BLaER1 treated with 17β-estradiol and CSF1 and Interleukin-3, amounts not matched to agents 10 nM and 100 nM (cell line): ENCODE measurements at regions not wholly inside any gene's neighbourhood (a gene's known extent, or its start where the extent isn't known, plus 50 kb on each side); places are given as distances from the start of the nearest gene placed in this dataset.
"Not testable (repeated sequence)": the region's sequence is repeated elsewhere in the genome, so short reads cannot be mapped to it uniquely, and the experiment has no call there.

ENCODE experiments used
- H3K27ac ChIP-seq, 11 experiments: shearing (Covaris generic); formaldehyde crosslinking; 2 replicates each; pipeline ENCODE4 v1.8.1; 2022
- H3K27me3 ChIP-seq, 11 experiments: shearing (Covaris generic); formaldehyde crosslinking; 2 replicates each; pipeline ENCODE4 v1.8.1; 2022
- H3K36me3 ChIP-seq, 11 experiments: shearing (Covaris generic); formaldehyde crosslinking; 2 replicates each; pipeline ENCODE4 v1.8.1; 2022
- H3K4me1 ChIP-seq, 10 experiments: shearing (Covaris generic); formaldehyde crosslinking; 2 replicates each; pipeline ENCODE4 v1.8.1; 2022
- H3K4me2 ChIP-seq, 11 experiments: shearing (Covaris generic); formaldehyde crosslinking; 2 replicates each; pipeline ENCODE4 v1.8.1; 2022
- H3K4me3 ChIP-seq, 10 experiments: shearing (Covaris generic); formaldehyde crosslinking; 2 replicates each; pipeline ENCODE4 v1.8.1; 2022
- H3K9ac ChIP-seq, 11 experiments: shearing (Covaris generic); formaldehyde crosslinking; 2 replicates each; pipeline ENCODE4 v1.8.1; 2022
- H3K9me3 ChIP-seq, 11 experiments: shearing (Covaris generic); formaldehyde crosslinking; replicated peaks in 1 of 11; 2 replicates each; pipeline ENCODE4 v1.8.1; 2022
- H4K20me1 ChIP-seq, 11 experiments: shearing (Covaris generic); formaldehyde crosslinking; 2 replicates each; pipeline ENCODE4 v1.8.1; 2022
- Cebpa-rat ChIP-seq, 11 experiments: shearing (Covaris generic); IDR thresholded peaks; 2 replicates each; pipeline ENCODE4 v1.8.1; 2022

- no peak overlapping the region for H3K4me2 ChIP-seq
- H3K4me3 ChIP-seq: no peak overlapping the region
- H3K4me1 ChIP-seq: peaks cover 0 to 5% (median 2%) of the 10 kb centered on the region in 10 experiments; a peak in 4 of 20 replicates
- peaks cover 0 to 59% (median 30%) of the 10 kb centered on the region in 11 experiments; a peak in 15 of 22 replicates for H3K27me3 ChIP-seq
- H3K27ac ChIP-seq: no peak overlapping the region
- peaks cover 0 to 15% (median 9%) of the 10 kb centered on the region in 11 experiments; a peak in 9 of 22 replicates for H3K9me3 ChIP-seq
- H4K20me1 ChIP-seq: peaks cover 0 to 5% (median 0%) of the 10 kb centered on the region in 11 experiments; a peak in 2 of 22 replicates
- H3K9ac ChIP-seq: no peak overlapping the region
- no peaks in the 10 kb centered on the region for H3K36me3 ChIP-seq
- no peak for TF ChIP-seq Cebpa-rat (IDR thresholded peaks at IDR 0.05)
Observed at GRCh38 chr15:100768501-100768931, 111.1 kb upstream of the ALDH1A3 start.

- H3K36me3 ChIP-seq: no peaks in the 10 kb centered on the region
- no peak overlapping the region for H3K27ac ChIP-seq
- H3K4me3 ChIP-seq: no peak overlapping the region
- peaks cover 0 to 15% (median 9%) of the 10 kb centered on the region in 11 experiments; a peak in 9 of 22 replicates for H3K9me3 ChIP-seq
- no peaks in the 10 kb centered on the region for H3K4me1 ChIP-seq
- TF ChIP-seq Cebpa-rat (IDR thresholded peaks at IDR 0.05): no peak
- no peak overlapping the region for H3K9ac ChIP-seq
- peaks cover 0 to 52% (median 30%) of the 10 kb centered on the region in 11 experiments; a peak in 15 of 22 replicates for H3K27me3 ChIP-seq
- H4K20me1 ChIP-seq: peaks cover 0 to 4% (median 0%) of the 10 kb centered on the region in 11 experiments; a peak in 2 of 22 replicates
- H3K4me2 ChIP-seq: no peak overlapping the region
Observed at GRCh38 chr15:100769043-100769974, 110.3 kb upstream of the ALDH1A3 start.

- H3K4me1 ChIP-seq: no peaks in the 10 kb centered on the region
- no peak overlapping the region for H3K27ac ChIP-seq
- H3K4me3 ChIP-seq: no peak overlapping the region
- no peak for TF ChIP-seq Cebpa-rat (IDR thresholded peaks at IDR 0.05)
- H3K9ac ChIP-seq: no peak overlapping the region
- no peak overlapping the region for H3K4me2 ChIP-seq
- H4K20me1 ChIP-seq: peaks cover 0 to 2% (median 0%) of the 10 kb centered on the region in 11 experiments; a peak in 1 of 22 replicates
- no peaks in the 10 kb centered on the region for H3K36me3 ChIP-seq
- peaks cover 1 to 17% (median 10%) of the 10 kb centered on the region in 11 experiments; a peak in 16 of 22 replicates for H3K9me3 ChIP-seq
- H3K27me3 ChIP-seq: peaks cover 0 to 50% (median 30%) of the 10 kb centered on the region in 11 experiments; a peak in 15 of 22 replicates
Observed at GRCh38 chr15:100769975-100770340, 109.7 kb upstream of the ALDH1A3 start.

GRCh38 chr15:100770661-100771584 lies 108.7 kb upstream of the ALDH1A3 start:
- peaks cover 8 to 26% (median 20%) of the 10 kb centered on the region in 11 experiments; a peak in 19 of 22 replicates for H3K9me3 ChIP-seq
- H3K4me3 ChIP-seq: no peak overlapping the region
- H3K27ac ChIP-seq: no peak overlapping the region
- no peaks in the 10 kb centered on the region for H4K20me1 ChIP-seq
- no peak overlapping the region for H3K9ac ChIP-seq
- no peak for TF ChIP-seq Cebpa-rat (IDR thresholded peaks at IDR 0.05)
- H3K36me3 ChIP-seq: no peaks in the 10 kb centered on the region
- peaks cover 0 to 42% (median 20%) of the 10 kb centered on the region in 11 experiments; a peak in 15 of 22 replicates for H3K27me3 ChIP-seq
- no peaks in the 10 kb centered on the region for H3K4me1 ChIP-seq
- no peak overlapping the region for H3K4me2 ChIP-seq

- TF ChIP-seq Cebpa-rat (IDR thresholded peaks at IDR 0.05): no peak
- no peak overlapping the region for H3K27ac ChIP-seq
Observed at GRCh38 chr15:100771746-100772145, 107.9 kb upstream of the ALDH1A3 start.

GRCh38 chr15:100772478-100772877 lies 107.2 kb upstream of the ALDH1A3 start:
- no peak for TF ChIP-seq Cebpa-rat (IDR thresholded peaks at IDR 0.05)
- H3K4me2 ChIP-seq: no peak overlapping the region
- no peak overlapping the region for H3K27ac ChIP-seq

More at GRCh38 chr15:100771746-100772145, 107.9 kb upstream of the ALDH1A3 start:
- Histone ChIP-seq H3K9me3 (peaks cover 8 to 26% (median 21%) of the 10 kb centered on the region in 11 experiments; a peak in 19 of 22 replicates), H3K9ac (no peak overlapping the region), H3K27me3 (peaks cover 0 to 33% (median 12%) of the 10 kb centered on the region in 11 experiments; a peak in 13 of 22 replicates), H4K20me1 (no peaks in the 10 kb centered on the region), H3K4me2 (no peak overlapping the region), H3K4me1 (no peaks in the 10 kb centered on the region), H3K36me3 (no peaks in the 10 kb centered on the region), H3K4me3 (no peak overlapping the region)

GRCh38 chr15:100772892-100773520 lies 106.6 kb upstream of the ALDH1A3 start:
- no peak overlapping the region for H3K27ac ChIP-seq
- no peaks in the 10 kb centered on the region for H3K36me3 ChIP-seq
- H4K20me1 ChIP-seq: no peaks in the 10 kb centered on the region
- H3K4me3 ChIP-seq: no peak overlapping the region
- no peak overlapping the region for H3K9ac ChIP-seq
- no peaks in the 10 kb centered on the region for H3K4me1 ChIP-seq
- no peak for TF ChIP-seq Cebpa-rat (IDR thresholded peaks at IDR 0.05)
- H3K9me3 ChIP-seq: peaks cover 8 to 21% (median 15%) of the 10 kb centered on the region in 11 experiments; a peak in 19 of 22 replicates
- H3K4me2 ChIP-seq: no peak overlapping the region
- peaks cover 0 to 22% (median 8%) of the 10 kb centered on the region in 11 experiments; a peak in 10 of 22 replicates for H3K27me3 ChIP-seq

More at GRCh38 chr15:100772478-100772877, 107.2 kb upstream of the ALDH1A3 start:
- H3K9ac ChIP-seq: no peak overlapping the region
- peaks cover 8 to 26% (median 20%) of the 10 kb centered on the region in 11 experiments; a peak in 19 of 22 replicates for H3K9me3 ChIP-seq
- no peaks in the 10 kb centered on the region for H3K36me3 ChIP-seq
- H4K20me1 ChIP-seq: no peaks in the 10 kb centered on the region
- peaks cover 0 to 27% (median 10%) of the 10 kb centered on the region in 11 experiments; a peak in 11 of 22 replicates for H3K27me3 ChIP-seq
- no peak overlapping the region for H3K4me3 ChIP-seq
- no peaks in the 10 kb centered on the region for H3K4me1 ChIP-seq

- not testable (repeated sequence) for H3K4me2 ChIP-seq, H3K36me3 ChIP-seq, H3K4me3 ChIP-seq, H4K20me1 ChIP-seq, H3K9ac ChIP-seq, H3K4me1 ChIP-seq, H3K27ac ChIP-seq
- Histone ChIP-seq H3K9me3 (peaks cover 8 to 14% (median 12%) of the 10 kb centered on the region in 11 experiments; a peak in 18 of 22 replicates), H3K27me3 (peaks cover 0 to 18% (median 4%) of the 10 kb centered on the region in 11 experiments; a peak in 7 of 22 replicates)
Observed at GRCh38 chr15:100774044-100774443, 105.6 kb upstream of the ALDH1A3 start.
